ENCODE measurements at regions not wholly inside any gene's neighbourhood (a gene's known extent, or its start where the extent isn't known, plus 50 kb on each side); places are given as distances from the start of the nearest gene placed in this dataset.

DNA sequence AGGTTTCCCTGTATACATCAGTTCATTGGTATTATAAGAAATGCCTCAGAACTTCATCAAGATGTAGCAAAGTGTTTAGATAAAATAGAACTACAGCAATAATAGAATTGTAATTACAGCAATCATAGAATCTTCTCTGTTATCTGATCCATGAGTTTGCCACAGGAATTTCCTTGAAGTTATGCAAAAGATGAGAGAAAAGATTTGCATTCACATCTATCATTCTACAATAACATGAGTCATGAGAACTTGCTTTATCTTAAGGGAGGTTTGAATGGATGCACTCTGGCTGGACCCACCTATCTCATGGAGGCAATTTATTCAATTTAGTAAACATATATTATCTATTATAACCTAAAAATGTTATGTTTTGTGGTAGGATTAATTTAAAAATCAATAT lies 329.8 kb upstream of the EPHA7 start:
- TF ChIP-seq, protein P1, sequence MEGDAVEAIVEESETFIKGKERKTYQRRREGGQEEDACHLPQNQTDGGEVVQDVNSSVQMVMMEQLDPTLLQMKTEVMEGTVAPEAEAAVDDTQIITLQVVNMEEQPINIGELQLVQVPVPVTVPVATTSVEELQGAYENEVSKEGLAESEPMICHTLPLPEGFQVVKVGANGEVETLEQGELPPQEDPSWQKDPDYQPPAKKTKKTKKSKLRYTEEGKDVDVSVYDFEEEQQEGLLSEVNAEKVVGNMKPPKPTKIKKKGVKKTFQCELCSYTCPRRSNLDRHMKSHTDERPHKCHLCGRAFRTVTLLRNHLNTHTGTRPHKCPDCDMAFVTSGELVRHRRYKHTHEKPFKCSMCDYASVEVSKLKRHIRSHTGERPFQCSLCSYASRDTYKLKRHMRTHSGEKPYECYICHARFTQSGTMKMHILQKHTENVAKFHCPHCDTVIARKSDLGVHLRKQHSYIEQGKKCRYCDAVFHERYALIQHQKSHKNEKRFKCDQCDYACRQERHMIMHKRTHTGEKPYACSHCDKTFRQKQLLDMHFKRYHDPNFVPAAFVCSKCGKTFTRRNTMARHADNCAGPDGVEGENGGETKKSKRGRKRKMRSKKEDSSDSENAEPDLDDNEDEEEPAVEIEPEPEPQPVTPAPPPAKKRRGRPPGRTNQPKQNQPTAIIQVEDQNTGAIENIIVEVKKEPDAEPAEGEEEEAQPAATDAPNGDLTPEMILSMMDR (IDR thresholded peaks at IDR 0.05), result no peak
- no peak for DNase-seq
- no peaks in the 10 kb centered on the region for H3K4me1 ChIP-seq
- H3K27ac ChIP-seq, result no peak overlapping the region
- H3K27me3 ChIP-seq (ENCODE audit: low read depth), result no peaks in the 10 kb centered on the region
- intact Hi-C loops (cut with DNase I), result no loop called here
- ATAC-seq, result no peak
- H3K4me3 ChIP-seq, result no peak overlapping the region
- no peaks in the 10 kb centered on the region for H3K9me3 ChIP-seq
- H3K36me3 ChIP-seq, result no peaks in the 10 kb centered on the region

DNA sequence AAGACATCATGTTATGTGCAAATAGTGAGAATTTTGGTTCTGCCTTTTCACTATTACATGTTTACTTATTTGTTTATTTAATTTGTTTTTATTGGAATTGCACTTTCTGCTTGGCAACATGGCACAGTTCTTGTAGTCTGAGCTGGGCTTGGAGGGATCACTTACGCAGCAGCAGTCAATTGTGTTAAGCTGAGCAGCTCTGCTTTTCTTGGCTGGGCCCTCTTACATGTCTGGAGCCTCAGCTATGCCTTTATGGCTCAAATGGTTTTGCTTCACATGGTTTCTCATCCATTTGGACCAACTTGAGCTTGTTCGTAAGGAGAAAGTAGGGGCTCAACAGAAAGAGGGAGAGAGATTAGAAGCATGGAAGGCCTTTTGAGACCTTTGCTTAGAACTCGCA lies 327.5 kb upstream of the EPHA7 start:
- TF ChIP-seq, protein P1 (IDR thresholded peaks at IDR 0.05), result no peak
- no peak overlapping the region for H3K4me3 ChIP-seq
- H3K36me3 ChIP-seq, result no peaks in the 10 kb centered on the region
- no peak overlapping the region for H3K27ac ChIP-seq
- no peaks in the 10 kb centered on the region for H3K4me1 ChIP-seq
- H3K9me3 ChIP-seq, result no peaks in the 10 kb centered on the region
- no peaks in the 10 kb centered on the region for H3K27me3 ChIP-seq (ENCODE audit: low read depth)
- no peak for DNase-seq
- intact Hi-C loops (cut with DNase I), result no loop called here
- ATAC-seq, result no peak

DNA sequence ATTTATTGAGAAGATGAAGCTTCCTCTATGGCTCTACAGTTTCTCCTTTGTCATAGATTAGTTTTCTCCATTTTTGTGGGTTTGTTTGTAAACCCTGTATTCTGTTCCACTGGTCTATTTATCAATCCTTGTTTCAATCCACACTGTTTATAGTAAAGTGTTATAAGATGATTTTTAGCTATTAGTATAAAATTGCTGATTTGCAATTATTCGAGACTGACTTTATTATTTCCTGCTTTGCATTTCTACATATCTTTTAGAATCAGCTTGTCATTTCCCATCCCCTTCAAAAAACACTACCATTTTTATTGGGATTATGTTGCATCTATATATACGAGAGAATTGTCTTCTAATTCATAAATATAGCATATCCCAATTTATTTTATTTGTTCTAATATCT lies 325.9 kb upstream of the EPHA7 start:
- Histone ChIP-seq H3K27me3 (ENCODE audit: low read depth) (no peaks in the 10 kb centered on the region), H3K27ac (no peak overlapping the region), H3K9me3 (no peaks in the 10 kb centered on the region), H3K4me3 (no peak overlapping the region), H3K36me3 (no peaks in the 10 kb centered on the region), H3K4me1 (no peaks in the 10 kb centered on the region)
- DNase-seq (no peak), ATAC-seq (no peak)
- TF ChIP-seq, protein P1 (IDR thresholded peaks at IDR 0.05), result no peak
- intact Hi-C loops (cut with DNase I), result no loop called here

DNA sequence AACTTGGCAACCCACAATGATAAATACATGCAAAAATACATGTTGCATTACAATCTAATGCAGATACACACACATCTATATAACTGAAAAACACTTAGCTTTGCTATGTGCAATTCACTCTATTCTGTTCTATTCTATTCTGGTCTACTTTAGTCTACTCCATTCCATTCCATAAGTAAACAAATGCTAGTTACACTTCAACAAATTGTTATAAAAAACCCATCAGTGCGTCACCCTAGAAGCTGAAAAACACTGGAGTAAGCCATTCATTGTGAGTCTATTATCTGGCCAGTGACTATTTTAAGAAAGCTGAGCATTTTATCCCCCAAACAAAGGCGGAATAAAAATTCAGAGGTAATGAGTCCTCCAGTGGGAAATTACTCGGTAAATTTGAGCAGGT lies 315.7 kb upstream of the EPHA7 start:
- Histone ChIP-seq H3K4me3 (no peak overlapping the region), H3K4me1 (no peaks in the 10 kb centered on the region), H3K9me3 (no peaks in the 10 kb centered on the region), H3K27me3 (ENCODE audit: low read depth) (no peaks in the 10 kb centered on the region), H3K36me3 (no peaks in the 10 kb centered on the region), H3K27ac (no peak overlapping the region)
- ATAC-seq (no peak), DNase-seq (no peak)
- intact Hi-C loops (cut with DNase I), result no loop called here
- TF ChIP-seq, protein P1 (IDR thresholded peaks at IDR 0.05), result no peak

DNA sequence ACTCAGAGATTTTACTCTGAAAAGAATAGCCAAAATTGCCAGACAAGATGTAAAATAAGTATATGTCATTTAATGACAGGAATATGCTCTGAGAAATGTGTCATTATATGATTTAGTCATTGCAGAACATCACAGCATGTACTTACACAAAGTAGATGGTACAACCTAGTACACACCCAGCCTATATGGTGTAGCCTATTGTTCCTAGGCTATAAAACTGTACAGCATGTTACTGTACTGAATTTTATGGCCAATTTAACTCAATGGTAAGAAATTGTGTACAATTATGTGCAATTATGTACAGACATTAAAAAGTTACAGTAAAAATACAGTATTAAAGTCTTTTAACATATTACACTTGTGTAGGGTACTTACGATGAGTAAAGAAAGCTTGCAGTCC lies 311.9 kb upstream of the EPHA7 start:
- ATAC-seq (no peak), DNase-seq (no peak)
- Histone ChIP-seq H3K27ac (no peak overlapping the region), H3K27me3 (ENCODE audit: low read depth) (no peaks in the 10 kb centered on the region), H3K4me3 (no peak overlapping the region), H3K9me3 (no peaks in the 10 kb centered on the region), H3K36me3 (no peaks in the 10 kb centered on the region), H3K4me1 (no peaks in the 10 kb centered on the region)
- intact Hi-C loops (cut with DNase I), result no loop called here
- TF ChIP-seq, protein P1 (IDR thresholded peaks at IDR 0.05), result no peak

DNA sequence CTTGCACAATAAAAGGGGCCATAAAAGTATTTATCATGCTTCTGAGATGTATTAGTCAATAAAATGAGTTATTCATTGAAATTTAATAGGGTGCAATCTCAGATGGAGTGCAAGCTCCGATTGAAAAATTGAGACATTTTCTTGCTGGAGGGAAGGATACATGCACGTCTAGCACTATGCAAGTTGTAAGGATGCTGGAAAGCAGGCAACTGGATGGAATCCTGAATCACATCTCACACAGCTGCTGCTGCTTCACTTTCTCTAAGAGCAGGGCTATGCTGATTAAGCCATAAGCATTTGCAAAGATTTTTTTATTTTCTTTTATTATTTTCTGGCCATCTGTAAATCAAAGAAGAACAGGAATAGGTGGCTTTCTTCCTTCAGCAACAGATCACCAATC lies 308.8 kb upstream of the EPHA7 start:
- no peak for ATAC-seq
- intact Hi-C loops (cut with DNase I), result no loop called here
- H3K4me1 ChIP-seq, result no peaks in the 10 kb centered on the region
- no peaks in the 10 kb centered on the region for H3K36me3 ChIP-seq
- no peak overlapping the region for H3K4me3 ChIP-seq
- no peaks in the 10 kb centered on the region for H3K9me3 ChIP-seq
- no peaks in the 10 kb centered on the region for H3K27me3 ChIP-seq (ENCODE audit: low read depth)
- no peak for DNase-seq
- no peak overlapping the region for H3K27ac ChIP-seq
- TF ChIP-seq, protein P1 (IDR thresholded peaks at IDR 0.05), result no peak
